MCF 10A (cell line): ENCODE measurements at regions not wholly inside any gene's neighbourhood (a gene's known extent, or its start where the extent isn't known, plus 50 kb on each side); places are given as distances from the start of the nearest gene placed in this dataset.

ENCODE experiments used
- BruUV-seq: library from RNA; stranded (reverse); fragments of 400-500 nt; replicated peaks from 2 replicates; lab custom pipeline; 2021; lab: Mats Ljungman, UMichigan
- CTCF ChIA-PET: fragments of 300-600 bp; sonication (Branson Sonifier 250); formaldehyde crosslinking; extraction: SDS; loops from one replicate; lab custom pipeline; 2021; ENCODE audit warnings: antibody characterized with exemption, inconsistent platforms; lab: Yijun Ruan, JAX
- POLR2A ChIA-PET: fragments of 300-600, 350-650 bp; sonication (Branson Sonifier 250); formaldehyde crosslinking; extraction: SDS; loops from one replicate; lab custom pipeline; 2020; ENCODE audit warnings: antibody characterized with exemption, inconsistent platforms; lab: Yijun Ruan, JAX
- DNase-seq: peaks from one replicate; pipeline ENCODE4 v3.0.0-alpha.2; 2018; ENCODE audit not compliant: unreplicated experiment
- H3K27ac Mint-ChIP-seq: one replicate; pipeline ENCODE4 v1.8.0; 2022; ENCODE audit warnings: mild to moderate bottlenecking, low read depth, mixed read lengths; ENCODE audit not compliant: unreplicated experiment
- H3K27me3 Mint-ChIP-seq: one replicate; pipeline ENCODE4 v1.8.0; 2022; ENCODE audit warnings: mixed read lengths; ENCODE audit not compliant: insufficient read depth, unreplicated experiment
- H3K36me3 Mint-ChIP-seq: one replicate; pipeline ENCODE4 v1.8.0; 2022; ENCODE audit warnings: mild to moderate bottlenecking, moderate library complexity, mixed read lengths; ENCODE audit not compliant: insufficient read depth, unreplicated experiment
- H3K4me1 Mint-ChIP-seq: one replicate; pipeline ENCODE4 v1.8.0; 2022; ENCODE audit warnings: mixed read lengths; ENCODE audit not compliant: insufficient read depth, unreplicated experiment
- H3K4me3 Mint-ChIP-seq: one replicate; pipeline ENCODE4 v1.8.0; 2022; ENCODE audit warnings: mild to moderate bottlenecking, moderate library complexity, mixed read lengths; ENCODE audit not compliant: unreplicated experiment
- H3K9me3 Mint-ChIP-seq: one replicate; pipeline ENCODE4 v1.8.0; 2022; ENCODE audit warnings: mixed read lengths; ENCODE audit not compliant: unreplicated experiment
- intact Hi-C: fragments of 100-400 bp; cut with micrococcal nuclease; formaldehyde crosslinking; loops from 2 replicates; pipeline ENCODE4 v1.14.1; 2022
- TF ChIP-seq, protein P1 (sequence below): fragments of 200-600 bp; IDR thresholded peaks from one replicate; pipeline ENCODE4 v1.8.0; 2022; ENCODE audit warnings: antibody characterized with exemption, mild to moderate bottlenecking; ENCODE audit not compliant: unreplicated experiment

DNA sequence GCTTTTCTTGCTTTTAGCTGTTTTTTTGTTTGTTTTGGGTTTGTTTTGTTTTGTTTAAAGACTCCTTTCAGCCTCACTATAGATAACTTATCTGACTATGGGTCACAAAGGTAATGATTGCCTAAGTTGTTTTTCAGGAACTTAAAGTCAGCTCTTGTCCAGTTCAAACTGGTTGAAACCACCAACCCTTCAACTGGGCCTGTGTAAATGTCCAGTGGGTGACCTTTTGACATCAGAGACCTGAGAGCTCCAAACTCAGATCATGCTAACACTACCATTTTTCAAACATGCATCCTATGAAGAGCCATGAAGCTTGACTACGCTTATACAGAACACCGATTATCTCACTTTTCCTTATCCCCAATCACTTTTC lies 144.6 kb upstream of the RMP24 start:
- no TSS peak for BruUV-seq
- POLR2A ChIA-PET = no interaction called here
- Mint-ChIP-seq H3K4me1 (no peaks in the 10 kb centered on the region), H3K9me3 (peaks cover 9% of the 10 kb centered on the region), H3K27ac (no peak overlapping the region), H3K4me3 (no peak overlapping the region), H3K27me3 (peaks cover 28% of the 10 kb centered on the region), H3K36me3 (no peaks in the 10 kb centered on the region)
- CTCF ChIA-PET = no interaction called here
- intact Hi-C loops = no loop called here
- TF ChIP-seq, protein P1, sequence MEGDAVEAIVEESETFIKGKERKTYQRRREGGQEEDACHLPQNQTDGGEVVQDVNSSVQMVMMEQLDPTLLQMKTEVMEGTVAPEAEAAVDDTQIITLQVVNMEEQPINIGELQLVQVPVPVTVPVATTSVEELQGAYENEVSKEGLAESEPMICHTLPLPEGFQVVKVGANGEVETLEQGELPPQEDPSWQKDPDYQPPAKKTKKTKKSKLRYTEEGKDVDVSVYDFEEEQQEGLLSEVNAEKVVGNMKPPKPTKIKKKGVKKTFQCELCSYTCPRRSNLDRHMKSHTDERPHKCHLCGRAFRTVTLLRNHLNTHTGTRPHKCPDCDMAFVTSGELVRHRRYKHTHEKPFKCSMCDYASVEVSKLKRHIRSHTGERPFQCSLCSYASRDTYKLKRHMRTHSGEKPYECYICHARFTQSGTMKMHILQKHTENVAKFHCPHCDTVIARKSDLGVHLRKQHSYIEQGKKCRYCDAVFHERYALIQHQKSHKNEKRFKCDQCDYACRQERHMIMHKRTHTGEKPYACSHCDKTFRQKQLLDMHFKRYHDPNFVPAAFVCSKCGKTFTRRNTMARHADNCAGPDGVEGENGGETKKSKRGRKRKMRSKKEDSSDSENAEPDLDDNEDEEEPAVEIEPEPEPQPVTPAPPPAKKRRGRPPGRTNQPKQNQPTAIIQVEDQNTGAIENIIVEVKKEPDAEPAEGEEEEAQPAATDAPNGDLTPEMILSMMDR = no peak
- DNase-seq = no peak

DNA sequence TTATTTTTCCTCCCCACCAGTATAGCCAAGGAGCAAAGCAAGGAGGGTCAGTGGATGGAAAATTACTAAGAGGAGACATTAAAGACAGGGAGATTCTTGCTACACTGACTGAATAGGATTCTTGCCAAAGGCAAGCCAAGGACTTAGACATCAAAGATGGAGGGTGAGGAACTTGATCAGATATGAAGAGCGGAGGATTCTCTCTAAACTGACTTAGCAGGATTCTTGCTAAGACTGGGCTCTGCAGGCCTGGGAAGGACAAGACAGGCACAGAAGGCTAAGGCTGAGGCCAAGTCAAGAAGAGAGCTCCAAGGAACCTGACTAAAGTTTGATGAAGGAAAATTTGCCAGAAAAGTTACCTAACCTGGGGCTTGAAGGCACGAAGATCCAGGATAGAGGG lies 143.9 kb upstream of the RMP24 start:
- H3K27me3 Mint-ChIP-seq = peaks cover 35% of the 10 kb centered on the region
- DNase-seq = no peak
- H3K4me3 Mint-ChIP-seq = no peak overlapping the region
- no TSS peak for BruUV-seq
- ChIA-PET CTCF (no interaction called here), POLR2A (no interaction called here)
- peaks cover 9% of the 10 kb centered on the region for H3K9me3 Mint-ChIP-seq
- intact Hi-C loops = no loop called here
- TF ChIP-seq, protein P1 = no peak
- no peaks in the 10 kb centered on the region for H3K36me3 Mint-ChIP-seq
- H3K4me1 Mint-ChIP-seq = no peaks in the 10 kb centered on the region
- H3K27ac Mint-ChIP-seq = no peak overlapping the region

DNA sequence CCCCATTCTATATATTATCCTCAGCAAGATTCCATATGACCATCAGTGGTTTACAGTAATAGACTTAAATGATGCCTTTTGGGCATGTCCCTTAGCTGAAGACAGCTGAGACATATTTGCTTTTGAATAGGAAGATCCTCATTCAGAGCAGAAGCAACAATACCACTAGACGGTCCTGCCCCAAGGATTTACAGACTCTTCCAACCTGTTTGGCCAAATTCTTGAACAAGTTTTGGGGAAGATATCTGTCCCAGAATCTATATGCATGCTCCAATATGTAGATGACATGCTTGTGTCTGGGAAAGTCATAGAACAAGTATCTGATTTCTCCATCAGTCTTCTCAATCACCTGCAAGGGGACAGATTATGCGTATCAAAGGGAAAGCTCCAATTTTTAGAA lies 137.1 kb upstream of the RMP24 start:
- CTCF ChIA-PET = no interaction called here
- H3K27ac Mint-ChIP-seq = no peak overlapping the region
- no peak overlapping the region for H3K4me3 Mint-ChIP-seq
- no peak for DNase-seq
- no peaks in the 10 kb centered on the region for H3K9me3 Mint-ChIP-seq
- TF ChIP-seq, protein P1 = no peak
- intact Hi-C loops = no loop called here
- peaks cover 55% of the 10 kb centered on the region for H3K27me3 Mint-ChIP-seq
- H3K36me3 Mint-ChIP-seq = no peaks in the 10 kb centered on the region
- no peaks in the 10 kb centered on the region for H3K4me1 Mint-ChIP-seq
- BruUV-seq = no TSS peak
- POLR2A ChIA-PET = no interaction called here

DNA sequence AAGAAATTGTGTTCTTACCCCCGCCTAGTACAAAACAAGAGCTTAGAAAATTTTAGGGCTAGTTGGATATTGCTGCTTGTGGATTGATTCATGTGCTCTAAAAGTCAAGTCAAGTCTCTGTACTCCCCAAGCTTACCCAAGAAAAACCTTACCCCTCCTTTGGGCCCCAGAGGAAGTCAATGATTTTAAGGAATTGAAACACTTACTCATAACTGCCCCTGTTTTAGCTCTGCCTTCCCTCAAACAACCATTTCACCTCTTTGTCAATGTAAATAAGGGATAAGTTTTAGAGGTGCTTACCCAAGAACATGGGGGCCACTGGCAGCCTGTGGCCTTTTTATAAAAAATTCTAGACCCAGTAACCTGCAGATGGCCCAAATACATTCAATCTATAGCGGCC lies 136.6 kb upstream of the RMP24 start:
- Mint-ChIP-seq H3K9me3 (no peaks in the 10 kb centered on the region), H3K4me3 (no peak overlapping the region), H3K36me3 (no peaks in the 10 kb centered on the region), H3K4me1 (no peaks in the 10 kb centered on the region), H3K27me3 (peaks cover 50% of the 10 kb centered on the region), H3K27ac (no peak overlapping the region)
- BruUV-seq = no TSS peak
- TF ChIP-seq, protein P1 = no peak
- CTCF ChIA-PET = no interaction called here
- POLR2A ChIA-PET = no interaction called here
- DNase-seq = no peak
- intact Hi-C loops = no loop called here
